H9 (cell line): ENCODE measurements at regions not wholly inside any gene's neighbourhood (a gene's known extent, or its start where the extent isn't known, plus 50 kb on each side); places are given as distances from the start of the nearest gene placed in this dataset.

Source experiments
- DNase-seq: peaks from one replicate; pipeline ENCODE4 v3.0.0-alpha.2; 2017
- H2AFZ ChIP-seq: one replicate; pipeline ENCODE4 v1.6.1; 2013; ENCODE audit warnings: mild to moderate bottlenecking, low read length, control low read depth, moderate library complexity
- H2AK5ac ChIP-seq: 2 replicates; pipeline ENCODE4 v1.6.1; 2013; ENCODE audit warnings: low read length, control low read depth, mixed read lengths; ENCODE audit not compliant: insufficient read length
- H2BK120ac ChIP-seq: one replicate; pipeline ENCODE4 v1.6.1; 2013; ENCODE audit warnings: low read depth, mild to moderate bottlenecking, low read length, control low read depth, inconsistent platforms; ENCODE audit not compliant: poor library complexity, severe bottlenecking
- H2BK12ac ChIP-seq: 2 replicates; pipeline ENCODE4 v1.6.1; 2013; ENCODE audit warnings: low read length, control low read depth, mixed read lengths, low read depth; ENCODE audit not compliant: insufficient read length
- H2BK15ac ChIP-seq: 2 replicates; pipeline ENCODE4 v1.6.1; 2013; ENCODE audit warnings: low read depth, low read length, control low read depth
- H2BK20ac ChIP-seq: one replicate; pipeline ENCODE4 v1.6.1; 2013; ENCODE audit warnings: low read depth, mild to moderate bottlenecking, low read length, control low read depth, inconsistent platforms; ENCODE audit not compliant: poor library complexity, severe bottlenecking
- H2BK5ac ChIP-seq: 2 replicates; pipeline ENCODE4 v1.6.1; 2013; ENCODE audit warnings: low read length, control low read depth, mixed read lengths; ENCODE audit not compliant: insufficient read length
- H3K14ac ChIP-seq: 2 replicates; pipeline ENCODE4 v1.6.1; 2013; ENCODE audit warnings: low read length, control low read depth; ENCODE audit not compliant: insufficient read depth
- H3K18ac ChIP-seq: 2 replicates; pipeline ENCODE4 v1.6.1; 2013; ENCODE audit warnings: low read depth, mild to moderate bottlenecking, mixed read lengths, low read length, control low read depth; ENCODE audit not compliant: insufficient read length
- H3K23ac ChIP-seq: 2 replicates; pipeline ENCODE4 v1.6.1; 2013; ENCODE audit warnings: low read length, control low read depth, mixed read lengths, low read depth; ENCODE audit not compliant: insufficient read length
- H3K23me2 ChIP-seq: 2 replicates; pipeline ENCODE4 v1.6.1; 2013; ENCODE audit warnings: low read depth, mild to moderate bottlenecking, mixed read lengths, low read length, control low read depth; ENCODE audit not compliant: insufficient read length, poor library complexity, severe bottlenecking
- H3K27ac ChIP-seq: 2 replicates; pipeline ENCODE4 v1.5.1; 2013; ENCODE audit warnings: low read length, control low read depth, mixed read lengths, low read depth; ENCODE audit not compliant: insufficient read length
- H3K27me3 ChIP-seq: 2 replicates; pipeline ENCODE4 v1.6.1; 2013; ENCODE audit warnings: low read length, control low read depth, inconsistent platforms; ENCODE audit not compliant: insufficient read depth
- H3K4ac ChIP-seq: 2 replicates; pipeline ENCODE4 v1.6.1; 2013; ENCODE audit warnings: low read depth, mild to moderate bottlenecking, control low read depth, inconsistent platforms, low read length, moderate library complexity
- H3K4me1 ChIP-seq: 2 replicates; pipeline ENCODE4 v1.6.1; 2013; ENCODE audit warnings: low read length, control low read depth, inconsistent platforms; ENCODE audit not compliant: insufficient read depth
- H3K4me2 ChIP-seq: 2 replicates; pipeline ENCODE4 v1.6.1; 2013; ENCODE audit warnings: low read length, control low read depth, mixed read lengths; ENCODE audit not compliant: insufficient read length, insufficient read depth
- H3K56ac ChIP-seq: 2 replicates; pipeline ENCODE4 v1.6.1; 2013; ENCODE audit warnings: low read depth, mild to moderate bottlenecking, mixed read lengths, low read length, control low read depth; ENCODE audit not compliant: insufficient read length
- H3K79me1 ChIP-seq: 2 replicates; pipeline ENCODE4 v1.6.1; 2013; ENCODE audit warnings: low read depth, mild to moderate bottlenecking, moderate library complexity, low read length, control low read depth, inconsistent platforms; ENCODE audit not compliant: insufficient read depth, poor library complexity, severe bottlenecking
- H3K79me2 ChIP-seq: 2 replicates; pipeline ENCODE4 v1.6.1; 2013; ENCODE audit warnings: low read length, control low read depth, inconsistent platforms; ENCODE audit not compliant: insufficient read depth
- H3K9ac ChIP-seq: 2 replicates; pipeline ENCODE4 v1.6.1; 2013; ENCODE audit warnings: low read length, control low read depth, mixed read lengths; ENCODE audit not compliant: insufficient read length; ENCODE audit errors: extremely low read depth
- H3K9me3 ChIP-seq: one replicate; pipeline ENCODE4 v1.6.1; 2013; ENCODE audit warnings: low read depth, low read length, inconsistent platforms; ENCODE audit not compliant: control insufficient read depth
- H3T11ph ChIP-seq: one replicate; pipeline ENCODE4 v1.6.1; 2013; ENCODE audit warnings: mild to moderate bottlenecking, low read length, control low read depth, inconsistent platforms
- H4K20me1 ChIP-seq: one replicate; pipeline ENCODE4 v1.6.1; 2013; ENCODE audit not compliant: control insufficient read depth, insufficient read length, insufficient read depth
- H4K5ac ChIP-seq: 2 replicates; pipeline ENCODE4 v1.6.1; 2013; ENCODE audit warnings: low read depth, mild to moderate bottlenecking, mixed read lengths, low read length, control low read depth; ENCODE audit not compliant: insufficient read length
- H4K8ac ChIP-seq: replicated peaks from 2 replicates; pipeline ENCODE4 v1.6.1; 2013; ENCODE audit warnings: low read length, control low read depth, mixed read lengths, low read depth; ENCODE audit not compliant: insufficient read length
- H4K91ac ChIP-seq: 2 replicates; pipeline ENCODE4 v1.6.1; 2013; ENCODE audit warnings: low read depth, mild to moderate bottlenecking, moderate library complexity, mixed read lengths, low read length, control low read depth; ENCODE audit not compliant: insufficient read length
- H3K27ac Mint-ChIP-seq, 3 experiments: 2 replicates in 2 of 3; 3 replicates in 1 of 3; pipeline ENCODE4 v1.8.0; 2020 to 2021; ENCODE audit warnings: mixed read lengths in 3 of 3, mild to moderate bottlenecking in 1 of 3, moderate library complexity in 1 of 3
- H3K27me3 Mint-ChIP-seq: 2 replicates; pipeline ENCODE4 v1.8.0; 2021; ENCODE audit warnings: low read depth, mild to moderate bottlenecking, moderate library complexity, mixed read lengths
- H3K36me3 Mint-ChIP-seq, 3 experiments: 2 replicates in 2 of 3; 3 replicates in 1 of 3; pipeline ENCODE4 v1.8.0; 2020 to 2021; ENCODE audit warnings: low read depth in 3 of 3, mixed read lengths in 3 of 3; ENCODE audit not compliant: insufficient read depth in 1 of 3
- H3K4me1 Mint-ChIP-seq, 2 experiments: 2 replicates each; pipeline ENCODE4 v1.8.0; 2020; ENCODE audit warnings: mixed read lengths in 2 of 2
- H3K4me3 Mint-ChIP-seq, 2 experiments: 2 replicates in 1 of 2; 3 replicates in 1 of 2; pipeline ENCODE4 v1.8.0; 2020 to 2021; ENCODE audit warnings: mild to moderate bottlenecking in 2 of 2, mixed read lengths in 2 of 2, moderate library complexity in 1 of 2
- H3K9me3 Mint-ChIP-seq, 2 experiments: 2 replicates in 1 of 2; 3 replicates in 1 of 2; pipeline ENCODE4 v1.8.0; 2020; ENCODE audit warnings: mild to moderate bottlenecking in 2 of 2, mixed read lengths in 2 of 2, moderate library complexity in 1 of 2
- CTCF ChIP-seq: fragments of 200-600 bp; sonication (generic); conservative IDR thresholded peaks from 3 replicates; pipeline ENCODE4 v1.8.0; 2021; ENCODE audit warnings: antibody characterized with exemption, mild to moderate bottlenecking
- WGBS: extraction: QIAGEN DNeasy Blood & Tissue Kit; methylation state at CpG from one replicate; pipeline ENCODE4 v1.1.7; 2013; ENCODE audit warnings: missing lambda C conversion rate, low lambda C conversion rate, mixed read lengths; ENCODE audit not compliant: insufficient read length; ENCODE audit errors: extremely low coverage; 5-methylcytosine and 5-hydroxymethylcytosine counted together

- H2BK5ac ChIP-seq, result no peak overlapping the region
- H3K14ac ChIP-seq, result no peak overlapping the region
- H2BK12ac ChIP-seq, result no peak overlapping the region
- H2BK120ac ChIP-seq, result no peak overlapping the region
- no peak for TF ChIP-seq CTCF
- WGBS, result no CpG with 5 or more reads among the region's 4 CpGs
- no peaks in the 10 kb centered on the region for H3K79me2 ChIP-seq
- no peak overlapping the region for H4K91ac ChIP-seq
- H3K27me3 ChIP-seq, result no peaks in the 10 kb centered on the region
- H3K18ac ChIP-seq, result no peak overlapping the region
- H3K23ac ChIP-seq, result no peak overlapping the region
- no peak for DNase-seq
- Mint-ChIP-seq H3K27ac (no peak overlapping the region; a peak in 1 of 7 replicates), H3K36me3 (no peaks in the 10 kb centered on the region), H3K9me3 (no peaks in the 10 kb centered on the region), H3K27me3 (peaks cover 1% of the 10 kb centered on the region), H3K4me1 (no peaks in the 10 kb centered on the region), H3K4me3 (no peak overlapping the region)
- H2AK5ac ChIP-seq, result no peak overlapping the region
- no peak overlapping the region for H4K5ac ChIP-seq
- no peaks in the 10 kb centered on the region for H3K9me3 ChIP-seq
- H4K8ac ChIP-seq, result no peak overlapping the region
- H3K4me2 ChIP-seq, result no peak overlapping the region
- H3T11ph ChIP-seq, result no peak overlapping the region
- no peaks in the 10 kb centered on the region for H3K23me2 ChIP-seq
- H3K4ac ChIP-seq, result no peak overlapping the region
- H3K4me1 ChIP-seq, result no peaks in the 10 kb centered on the region
- no peak overlapping the region for H3K27ac ChIP-seq
- no peak overlapping the region for H3K56ac ChIP-seq
- H2BK15ac ChIP-seq, result no peak overlapping the region
- no peaks in the 10 kb centered on the region for H3K79me1 ChIP-seq
- no peak overlapping the region for H3K9ac ChIP-seq
- no peaks in the 10 kb centered on the region for H4K20me1 ChIP-seq
- no peak overlapping the region for H2BK20ac ChIP-seq
- H2AFZ ChIP-seq, result no peak overlapping the region
These were observed 116.3 kb downstream of the IRX5 start for GRCh38 chr16:55046916-55047315.
